IgD-negative memory B cell (primary cell): ENCODE measurements at regions not wholly inside any gene's neighbourhood (a gene's known extent, or its start where the extent isn't known, plus 50 kb on each side); places are given as distances from the start of the nearest gene placed in this dataset.
"Not testable (repeated sequence)": the region's sequence is repeated elsewhere in the genome, so short reads cannot be mapped to it uniquely, and the experiment has no call there.

Experiments
- H3K27ac Mint-ChIP-seq, 3 donors: one replicate each; pipeline ENCODE4 v1.8.0; 2020 to 2022; ENCODE audit warnings: mild to moderate bottlenecking in 3 of 3, mixed read lengths in 3 of 3, moderate library complexity in 1 of 3
- H3K27me3 Mint-ChIP-seq: one replicate; pipeline ENCODE4 v1.8.0; 2021; ENCODE audit warnings: mixed read lengths
- H3K36me3 Mint-ChIP-seq: one replicate; pipeline ENCODE4 v1.8.0; 2020; ENCODE audit warnings: mild to moderate bottlenecking, mixed read lengths
- H3K4me1 Mint-ChIP-seq, 3 donors: one replicate each; pipeline ENCODE4 v1.8.0; 2020 to 2022; ENCODE audit warnings: mixed read lengths in 3 of 3, mild to moderate bottlenecking in 1 of 3
- H3K4me3 Mint-ChIP-seq, 4 donors: one replicate each; pipeline ENCODE4 v1.8.0; 2020 to 2022; ENCODE audit warnings: mild to moderate bottlenecking in 4 of 4, mixed read lengths in 4 of 4, moderate library complexity in 3 of 4
- H3K9me3 Mint-ChIP-seq, 3 donors: one replicate each; pipeline ENCODE4 v1.8.0; 2020 to 2021; ENCODE audit warnings: mixed read lengths in 3 of 3, mild to moderate bottlenecking in 1 of 3

DNA sequence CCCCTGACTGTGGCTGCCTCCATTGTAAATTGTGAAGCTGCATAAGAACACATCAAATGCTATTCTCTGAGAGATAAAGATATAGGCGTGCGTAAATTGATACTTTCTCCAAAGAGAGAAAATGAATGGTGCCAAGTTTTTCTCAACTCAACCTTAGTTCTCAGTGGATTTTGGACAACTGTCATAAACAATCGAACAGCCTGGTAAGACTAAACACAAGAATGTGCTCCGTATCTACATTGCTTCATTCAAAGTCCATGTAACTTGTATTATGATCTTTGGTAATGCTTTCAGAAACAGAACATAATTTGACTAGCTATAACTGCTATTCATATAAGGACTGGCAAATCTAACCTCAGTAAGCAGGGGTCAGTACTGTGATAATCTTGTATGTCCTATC lies 429.1 kb downstream of the SEMA3D start:
- no peaks in the 10 kb centered on the region for H3K36me3 Mint-ChIP-seq
- H3K4me3 Mint-ChIP-seq: no peak overlapping the region
- H3K4me1 Mint-ChIP-seq: no peaks in the 10 kb centered on the region
- peaks cover 0 to 11% (median 0%) of the 10 kb centered on the region in 3 donors for H3K9me3 Mint-ChIP-seq
- no peaks in the 10 kb centered on the region for H3K27me3 Mint-ChIP-seq
- H3K27ac Mint-ChIP-seq: no peak overlapping the region

DNA sequence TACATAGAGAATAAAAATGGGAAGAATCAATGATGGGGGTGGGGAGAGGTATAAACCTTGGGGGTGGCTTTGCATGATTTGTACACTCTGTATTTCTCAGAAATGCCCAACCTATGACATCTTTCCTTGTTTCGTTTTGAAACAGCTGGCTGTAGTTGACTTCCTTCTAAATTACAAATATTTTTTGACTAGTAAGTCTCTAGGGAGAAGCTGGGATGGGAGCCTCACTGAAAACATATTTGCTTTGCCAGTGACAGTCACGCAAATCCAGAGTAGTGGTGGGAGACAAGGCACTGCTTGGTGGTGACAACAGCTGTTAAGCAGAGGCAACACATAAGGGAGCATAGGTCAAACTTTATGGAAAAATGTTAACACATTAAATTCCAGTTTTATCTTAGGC lies 440.5 kb downstream of the SEMA3D start:
- Mint-ChIP-seq H3K27me3 (no peaks in the 10 kb centered on the region), H3K4me1 (no peaks in the 10 kb centered on the region), H3K27ac (no peak overlapping the region), H3K9me3 (peaks cover 0 to 4% (median 0%) of the 10 kb centered on the region in 3 donors), H3K4me3 (no peak overlapping the region), H3K36me3 (no peaks in the 10 kb centered on the region)

DNA sequence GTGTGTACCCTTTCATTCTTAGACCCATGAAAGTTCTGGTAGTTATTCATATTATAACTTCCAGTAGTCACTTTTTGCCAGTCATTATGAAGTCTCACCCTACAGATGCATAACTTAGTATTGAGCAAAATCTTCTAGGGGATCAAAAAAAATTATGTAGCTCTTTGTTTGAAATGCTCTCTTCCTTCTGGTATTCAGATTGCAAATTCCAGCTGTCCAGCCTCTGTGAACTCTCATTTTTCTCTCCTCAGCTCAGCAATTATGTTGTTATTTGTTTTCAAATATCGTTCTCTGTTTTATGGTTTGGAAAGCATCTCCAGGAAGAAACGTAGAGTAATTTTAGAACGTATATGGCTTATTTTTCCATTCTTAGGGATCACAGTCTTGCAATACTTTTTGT lies 442.5 kb downstream of the SEMA3D start:
- H3K9me3 Mint-ChIP-seq: peaks cover 0 to 4% (median 0%) of the 10 kb centered on the region in 3 donors
- no peaks in the 10 kb centered on the region for H3K4me1 Mint-ChIP-seq
- H3K4me3 Mint-ChIP-seq: no peak overlapping the region
- no peaks in the 10 kb centered on the region for H3K27me3 Mint-ChIP-seq
- H3K27ac Mint-ChIP-seq: no peak overlapping the region
- no peaks in the 10 kb centered on the region for H3K36me3 Mint-ChIP-seq

DNA sequence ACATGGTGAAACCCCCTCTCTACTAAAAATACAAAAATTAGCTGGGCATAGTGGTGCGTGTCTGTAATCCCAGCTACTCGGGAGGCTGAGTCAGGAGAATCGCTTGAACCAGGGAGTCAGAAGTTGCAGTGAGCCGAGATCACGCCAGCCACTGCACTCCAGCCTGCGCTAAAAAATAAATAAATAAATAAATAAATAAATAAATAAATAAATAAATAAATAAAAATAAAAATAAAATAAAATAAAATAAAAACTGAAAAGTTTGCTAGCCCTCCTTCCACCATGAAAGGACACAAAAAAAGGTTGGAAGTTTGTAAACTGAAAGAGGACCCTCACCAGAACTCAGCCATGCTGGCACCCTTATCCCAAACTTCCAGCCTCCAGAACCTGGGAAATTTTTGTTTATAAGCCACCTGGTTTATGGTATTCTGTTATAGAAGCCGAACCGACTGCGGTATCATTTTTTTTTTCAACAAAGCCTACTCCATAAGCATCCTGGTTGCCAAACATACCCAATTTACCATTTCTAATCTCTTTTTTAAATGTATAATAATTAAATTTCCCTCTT lies 448.2 kb downstream of the SEMA3D start:
- Mint-ChIP-seq H3K4me3 (no peak overlapping the region), H3K9me3 (peaks cover 2 to 3% (median 2%) of the 10 kb centered on the region in 3 donors)

DNA sequence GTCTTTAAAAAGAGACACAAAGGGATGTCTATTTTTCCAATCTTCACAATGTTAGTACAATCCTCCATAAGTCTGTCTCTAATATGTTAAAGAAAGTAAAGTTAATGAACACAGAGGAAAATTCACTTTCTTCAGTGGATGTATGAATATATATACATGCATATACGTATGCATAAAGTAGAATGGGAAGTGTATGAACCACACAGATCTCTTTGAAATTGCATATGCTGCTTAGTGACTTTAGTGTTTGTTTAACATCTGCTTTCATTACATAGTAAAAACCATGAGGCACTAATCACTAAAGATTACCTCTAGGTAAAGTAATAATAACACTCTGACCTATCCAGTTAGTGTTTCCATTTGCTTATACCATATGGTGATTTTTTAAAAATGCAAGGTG lies 451.2 kb downstream of the SEMA3D start:
- Mint-ChIP-seq H3K36me3 (no peaks in the 10 kb centered on the region), H3K4me3 (no peak overlapping the region), H3K4me1 (no peaks in the 10 kb centered on the region), H3K27ac (no peak overlapping the region), H3K27me3 (no peaks in the 10 kb centered on the region), H3K9me3 (peaks cover 6 to 13% (median 8%) of the 10 kb centered on the region in 3 donors)

More for the DNA sequence above, 448.2 kb downstream of the SEMA3D start:
- H3K27me3 Mint-ChIP-seq: no peaks in the 10 kb centered on the region
- H3K27ac Mint-ChIP-seq: no peak overlapping the region
- no peaks in the 10 kb centered on the region for H3K36me3 Mint-ChIP-seq
- H3K4me1 Mint-ChIP-seq: no peaks in the 10 kb centered on the region

DNA sequence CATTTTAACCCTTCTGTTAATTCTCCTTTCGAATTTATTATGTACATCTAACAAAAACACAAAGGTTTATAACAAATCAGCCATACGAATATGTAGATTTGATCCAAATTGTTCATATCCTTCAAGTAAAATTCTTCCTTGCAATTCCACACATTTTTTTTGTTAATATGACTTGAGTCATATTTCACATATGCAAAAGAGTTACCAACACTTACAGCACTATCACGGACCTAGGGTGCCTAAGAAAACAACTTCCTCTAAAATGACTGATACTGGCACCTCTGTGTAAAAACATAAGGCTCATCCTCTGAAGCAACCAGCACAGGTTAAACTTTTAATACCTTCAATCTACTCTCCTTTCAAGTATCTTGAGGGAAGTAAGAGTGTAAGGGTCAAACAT lies 451.8 kb downstream of the SEMA3D start:
- no peak overlapping the region for H3K4me3 Mint-ChIP-seq
- no peaks in the 10 kb centered on the region for H3K36me3 Mint-ChIP-seq
- H3K27ac Mint-ChIP-seq: no peak overlapping the region
- H3K4me1 Mint-ChIP-seq: no peaks in the 10 kb centered on the region
- H3K27me3 Mint-ChIP-seq: no peaks in the 10 kb centered on the region
- peaks cover 6 to 13% (median 8%) of the 10 kb centered on the region in 3 donors for H3K9me3 Mint-ChIP-seq

DNA sequence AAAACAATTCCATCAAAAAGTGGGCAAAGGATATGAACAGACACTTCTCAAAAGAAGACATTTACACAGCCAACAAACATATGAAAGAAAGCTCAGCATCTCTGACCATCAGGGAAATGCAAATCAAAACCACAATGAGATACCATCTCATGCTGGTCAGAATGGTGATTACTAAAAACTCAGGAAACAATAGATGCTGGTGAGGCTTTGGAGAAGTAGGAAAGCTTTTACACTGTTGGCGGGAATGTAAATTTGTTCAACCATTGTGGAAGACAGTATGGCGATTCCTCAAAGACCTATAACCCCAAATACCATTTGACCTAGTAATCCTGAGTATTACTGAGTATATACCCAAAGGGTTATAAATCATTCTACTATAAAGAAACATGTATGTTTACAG lies 452.9 kb downstream of the SEMA3D start:
- not testable (repeated sequence) for H3K36me3 Mint-ChIP-seq, H3K27me3 Mint-ChIP-seq, H3K27ac Mint-ChIP-seq, H3K4me1 Mint-ChIP-seq, H3K4me3 Mint-ChIP-seq
- peaks cover 6 to 13% (median 8%) of the 10 kb centered on the region in 3 donors for H3K9me3 Mint-ChIP-seq

DNA sequence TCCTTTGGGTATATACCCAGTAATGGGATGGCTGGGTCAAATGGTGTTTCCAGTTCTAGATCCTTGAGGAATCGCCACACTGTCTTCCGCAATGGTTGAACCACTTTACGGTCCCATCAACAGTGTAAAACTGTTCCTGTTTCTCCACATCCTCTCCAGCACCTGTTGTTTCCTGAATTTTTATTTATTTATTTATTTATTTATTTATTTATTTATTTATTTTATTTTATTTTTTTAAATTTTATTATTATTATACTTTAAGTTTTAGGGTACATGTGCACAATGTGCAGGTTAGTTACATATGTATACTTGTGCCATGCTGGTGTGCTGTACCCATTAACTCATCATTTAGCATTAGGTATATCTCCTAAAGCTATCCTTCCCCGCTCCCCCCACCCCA lies 456.0 kb downstream of the SEMA3D start:
- not testable (repeated sequence) for H3K4me3 Mint-ChIP-seq, H3K27me3 Mint-ChIP-seq, H3K27ac Mint-ChIP-seq, H3K4me1 Mint-ChIP-seq, H3K36me3 Mint-ChIP-seq
- peaks cover 6 to 27% (median 10%) of the 10 kb centered on the region in 3 donors for H3K9me3 Mint-ChIP-seq

DNA sequence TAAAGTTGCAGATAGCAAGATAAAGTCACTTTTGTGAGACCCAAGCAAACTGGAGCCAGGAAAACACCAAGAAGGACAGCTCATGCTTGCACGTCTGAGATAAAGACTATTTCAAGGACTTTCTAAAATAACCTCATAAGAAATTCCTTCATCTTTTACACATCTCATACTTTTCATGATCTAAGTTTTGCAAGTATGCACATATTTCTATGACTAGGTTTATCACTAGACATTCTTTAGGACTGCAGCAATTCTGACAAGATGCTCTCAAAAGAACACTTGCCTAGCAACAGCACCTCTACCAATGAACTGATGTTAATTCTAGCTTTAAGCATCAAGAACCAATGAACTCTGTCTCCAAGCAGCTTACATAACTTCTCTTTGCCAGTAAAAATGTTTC lies 457.6 kb downstream of the SEMA3D start:
- Mint-ChIP-seq H3K4me1 (no peaks in the 10 kb centered on the region), H3K27ac (no peak overlapping the region), H3K27me3 (no peaks in the 10 kb centered on the region), H3K4me3 (no peak overlapping the region), H3K9me3 (peaks cover 6 to 24% (median 13%) of the 10 kb centered on the region in 3 donors), H3K36me3 (no peaks in the 10 kb centered on the region)

DNA sequence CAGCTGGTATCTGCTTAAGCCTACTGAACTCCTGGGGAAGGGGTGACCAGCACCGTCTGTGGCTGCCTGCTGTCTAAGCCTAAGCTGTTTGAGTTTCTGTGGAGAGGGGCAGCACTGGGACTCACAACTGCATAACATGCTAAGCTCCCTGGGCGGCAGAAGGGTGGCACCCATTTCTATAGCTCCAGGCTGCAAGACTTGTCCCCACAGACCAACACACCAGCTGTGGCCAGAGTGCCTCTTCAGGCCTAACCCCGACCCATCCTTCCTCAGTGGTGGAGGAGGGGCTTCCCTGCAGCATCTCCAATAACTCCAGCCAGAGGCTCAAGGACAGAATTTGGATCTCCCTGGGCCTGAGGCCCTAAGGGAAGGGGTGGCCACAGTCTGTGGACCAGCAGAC lies 464.1 kb downstream of the SEMA3D start:
- H3K4me1 Mint-ChIP-seq: no peaks in the 10 kb centered on the region
- H3K27me3 Mint-ChIP-seq: no peaks in the 10 kb centered on the region
- no peak overlapping the region for H3K4me3 Mint-ChIP-seq
- H3K9me3 Mint-ChIP-seq: peaks cover 2 to 14% (median 7%) of the 10 kb centered on the region in 3 donors
- no peak overlapping the region for H3K27ac Mint-ChIP-seq
- no peaks in the 10 kb centered on the region for H3K36me3 Mint-ChIP-seq

DNA sequence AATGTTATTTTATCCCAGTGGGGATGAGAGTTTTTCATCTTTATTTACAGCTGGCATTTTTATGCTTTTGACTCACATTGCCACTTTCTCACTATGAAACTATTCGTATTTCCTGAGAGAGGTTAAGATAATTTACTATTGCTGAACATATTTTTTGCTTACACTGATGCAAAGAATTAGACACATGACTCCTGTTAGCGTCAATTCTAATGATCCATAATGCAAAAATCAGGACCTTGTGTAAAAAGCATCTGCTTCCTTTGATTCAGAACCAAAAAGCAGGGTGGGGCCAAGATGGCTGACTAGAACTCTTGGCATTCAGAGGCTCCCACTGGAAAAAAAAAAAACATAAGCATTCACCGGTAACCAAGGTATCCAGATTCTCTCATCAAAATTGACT lies 464.8 kb downstream of the SEMA3D start:
- no peaks in the 10 kb centered on the region for H3K4me1 Mint-ChIP-seq
- H3K36me3 Mint-ChIP-seq: no peaks in the 10 kb centered on the region
- H3K27me3 Mint-ChIP-seq: no peaks in the 10 kb centered on the region
- H3K27ac Mint-ChIP-seq: no peak overlapping the region
- peaks cover 2 to 10% (median 5%) of the 10 kb centered on the region in 3 donors for H3K9me3 Mint-ChIP-seq
- H3K4me3 Mint-ChIP-seq: no peak overlapping the region

DNA sequence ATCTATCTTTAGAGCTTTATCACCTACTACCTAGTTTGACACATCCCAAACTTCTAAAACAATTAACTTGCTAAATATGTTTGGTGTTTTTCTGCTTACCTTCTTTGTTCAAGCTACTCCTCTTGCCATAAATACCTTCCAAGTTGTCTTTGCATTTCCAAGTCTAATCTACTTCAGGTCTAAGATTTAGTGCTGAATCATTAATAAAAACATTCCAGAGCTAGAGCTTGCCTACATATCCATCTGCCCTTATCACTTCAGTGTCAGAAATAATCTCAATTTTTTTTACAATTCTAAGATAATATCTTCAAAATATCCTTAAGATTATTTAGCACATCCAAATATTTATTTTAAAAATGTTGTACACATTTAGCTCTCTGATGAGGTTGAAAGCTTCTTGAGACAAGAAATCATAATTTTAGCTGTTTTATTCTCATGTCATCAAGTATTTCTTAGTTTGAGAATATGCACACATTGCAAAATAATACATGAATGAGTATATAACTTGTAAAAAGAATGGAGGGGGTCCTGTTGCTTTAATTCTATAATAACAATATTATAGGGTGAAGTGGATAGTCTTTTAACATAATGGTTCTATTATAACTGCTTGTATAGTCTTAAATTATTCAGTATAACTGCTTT lies 466.3 kb downstream of the SEMA3D start:
- Mint-ChIP-seq H3K27ac (no peak overlapping the region), H3K4me3 (no peak overlapping the region), H3K36me3 (no peaks in the 10 kb centered on the region), H3K27me3 (no peaks in the 10 kb centered on the region), H3K9me3 (peaks cover 2 to 6% (median 5%) of the 10 kb centered on the region in 3 donors), H3K4me1 (no peaks in the 10 kb centered on the region)

DNA sequence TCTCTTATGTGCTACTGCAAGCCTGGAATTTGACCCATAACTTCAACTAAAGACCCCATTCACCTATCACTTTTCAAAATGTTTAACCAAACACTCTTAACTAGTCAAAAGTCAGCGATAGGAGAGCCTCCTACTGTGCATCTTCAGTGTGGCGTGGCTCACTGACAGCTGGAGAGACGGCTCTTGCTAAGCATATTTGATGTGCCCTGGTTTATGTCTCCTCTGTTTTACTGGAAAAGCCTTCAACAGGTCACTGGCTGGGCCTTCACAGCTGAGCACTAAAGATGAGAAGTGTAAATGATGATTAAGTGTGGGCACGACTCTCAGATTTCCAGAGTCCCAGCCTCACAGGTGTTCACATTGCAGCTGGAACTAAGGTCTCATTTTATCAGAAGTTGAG lies 472.1 kb downstream of the SEMA3D start:
- no peak overlapping the region for H3K4me3 Mint-ChIP-seq
- no peaks in the 10 kb centered on the region for H3K4me1 Mint-ChIP-seq
- H3K36me3 Mint-ChIP-seq: no peaks in the 10 kb centered on the region
- no peak overlapping the region for H3K27ac Mint-ChIP-seq
- peaks cover 0 to 6% (median 2%) of the 10 kb centered on the region in 3 donors for H3K9me3 Mint-ChIP-seq
- H3K27me3 Mint-ChIP-seq: no peaks in the 10 kb centered on the region

DNA sequence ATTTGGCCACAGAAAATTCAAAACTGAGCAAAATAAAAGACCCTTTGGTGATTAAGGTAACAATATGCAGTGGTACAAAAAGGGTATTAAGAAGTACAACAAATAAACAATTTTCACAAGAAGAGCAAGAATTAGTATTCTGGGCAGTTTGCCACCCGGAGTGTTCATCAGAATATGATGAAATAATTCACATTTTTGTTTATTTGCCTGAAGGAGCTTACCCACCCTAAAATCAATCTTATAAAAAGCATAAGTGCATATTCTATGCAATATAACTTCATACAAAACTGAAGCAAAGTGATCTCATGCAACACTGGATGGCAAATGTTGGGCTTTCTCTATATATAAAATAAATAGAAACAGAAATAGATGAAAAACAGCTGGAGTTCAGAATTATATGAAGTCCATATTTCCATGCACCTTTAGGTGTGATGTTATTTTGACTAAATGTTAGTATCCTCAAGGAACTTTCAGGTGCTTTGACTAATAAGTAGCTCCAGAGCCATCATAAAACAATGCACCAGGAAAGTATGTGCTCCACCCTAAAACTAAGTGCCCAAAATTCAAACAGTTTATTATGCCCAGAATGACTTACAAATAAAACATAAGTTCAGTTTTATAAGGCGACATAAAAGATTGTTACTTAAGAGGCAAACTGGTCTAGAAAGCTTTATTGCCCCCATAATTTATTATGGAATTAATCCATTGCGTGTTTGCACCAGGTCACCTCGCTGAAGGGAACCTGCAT lies 474.3 kb downstream of the SEMA3D start:
- H3K4me1 Mint-ChIP-seq: no peaks in the 10 kb centered on the region
- H3K27ac Mint-ChIP-seq: no peak overlapping the region
- H3K4me3 Mint-ChIP-seq: no peak overlapping the region
- no peaks in the 10 kb centered on the region for H3K27me3 Mint-ChIP-seq
- H3K9me3 Mint-ChIP-seq: peaks cover 0 to 6% (median 2%) of the 10 kb centered on the region in 3 donors
- H3K36me3 Mint-ChIP-seq: no peaks in the 10 kb centered on the region

DNA sequence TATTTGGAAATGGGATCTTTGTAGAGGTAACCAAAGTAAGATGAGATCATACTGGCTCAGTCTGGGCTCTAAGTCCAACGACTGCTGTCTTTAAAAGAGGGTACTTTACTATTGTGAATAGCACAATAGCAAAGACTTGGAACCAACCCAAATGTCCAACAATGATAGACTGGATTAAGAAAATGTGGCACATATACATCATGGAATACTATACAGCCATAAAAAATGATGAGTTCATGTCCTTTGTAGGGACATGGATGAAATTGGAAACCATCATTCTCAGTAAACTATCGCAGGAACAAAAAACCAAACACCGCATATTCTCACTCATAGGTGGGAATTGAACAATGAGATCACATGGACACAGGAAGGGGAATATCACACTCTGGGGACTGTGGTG lies 476.3 kb downstream of the SEMA3D start:
- H3K27me3 Mint-ChIP-seq, H3K27ac Mint-ChIP-seq, H3K4me1 Mint-ChIP-seq, H3K9me3 Mint-ChIP-seq, H3K4me3 Mint-ChIP-seq, H3K36me3 Mint-ChIP-seq: not testable (repeated sequence)

DNA sequence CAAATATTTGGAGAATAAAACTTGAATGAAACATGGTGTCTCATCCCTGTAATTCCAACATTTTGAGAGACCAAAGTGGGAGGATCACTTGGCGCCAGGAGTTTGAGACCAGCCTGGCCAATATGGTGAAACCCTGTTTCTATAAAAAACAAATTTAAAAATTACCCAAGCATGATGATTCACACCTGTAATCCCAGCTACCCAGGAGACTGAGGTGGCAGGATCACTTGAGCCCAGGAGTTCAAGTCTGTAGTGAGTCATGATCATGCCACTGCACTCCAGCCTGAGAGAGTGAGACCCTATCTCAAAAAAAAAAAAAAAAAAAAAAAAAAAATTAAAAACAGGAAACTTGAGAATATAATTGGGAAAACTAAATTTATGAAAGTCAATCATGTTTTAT lies 481.1 kb downstream of the SEMA3D start:
- Mint-ChIP-seq H3K27ac (no peak overlapping the region), H3K9me3 (peaks cover 0 to 3% (median 2%) of the 10 kb centered on the region in 3 donors), H3K36me3 (no peaks in the 10 kb centered on the region), H3K27me3 (no peaks in the 10 kb centered on the region), H3K4me1 (no peaks in the 10 kb centered on the region), H3K4me3 (no peak overlapping the region)
